CD8-positive, alpha-beta memory T cell (primary cell): ENCODE measurements at regions not wholly inside any gene's neighbourhood (a gene's known extent, or its start where the extent isn't known, plus 50 kb on each side); places are given as distances from the start of the nearest gene placed in this dataset.
"Not testable (repeated sequence)": the region's sequence is repeated elsewhere in the genome, so short reads cannot be mapped to it uniquely, and the experiment has no call there.

ENCODE experiments used
- CTCF ChIA-PET: fragments of 350-600 bp; sonication (Branson Sonifier 250); formaldehyde crosslinking; loops from one replicate; lab custom pipeline; 2021; ENCODE audit warnings: antibody characterized with exemption; lab: Charles Lee
- POLR2A ChIA-PET: fragments of 350-600 bp; sonication (Branson Sonifier 250); formaldehyde crosslinking; loops from one replicate; lab custom pipeline; 2021; ENCODE audit warnings: antibody characterized with exemption; lab: Charles Lee
- DNase-seq, 5 donors: peaks; one replicate each; pipeline versions ENCODE4 v3.0.0 to v3.0.0-alpha.2; 2020 to 2022; ENCODE audit warnings: mixed read lengths in 1 of 5
- H3K27ac ChIP-seq: one replicate; pipeline ENCODE4 v1.7.0; 2013; ENCODE audit warnings: low read depth, mild to moderate bottlenecking, low read length, moderate library complexity
- H3K27me3 ChIP-seq: 2 replicates; pipeline ENCODE4 v1.7.0; 2013; ENCODE audit warnings: low read length, mild to moderate bottlenecking; ENCODE audit not compliant: insufficient read depth, poor library complexity, severe bottlenecking
- H3K36me3 ChIP-seq: 2 replicates; pipeline ENCODE4 v1.7.0; 2013; ENCODE audit warnings: mild to moderate bottlenecking, low read length, moderate library complexity; ENCODE audit not compliant: insufficient read depth
- H3K4me1 ChIP-seq: 2 replicates; pipeline ENCODE4 v1.7.0; 2013; ENCODE audit warnings: mild to moderate bottlenecking, low read length, moderate library complexity; ENCODE audit not compliant: insufficient read depth
- H3K4me3 ChIP-seq: 2 replicates; pipeline ENCODE4 v1.7.0; 2013; ENCODE audit warnings: mild to moderate bottlenecking, low read length
- H3K9me3 ChIP-seq: 2 replicates; pipeline ENCODE4 v1.7.0; 2013; ENCODE audit warnings: mild to moderate bottlenecking, low read length
- H3K27ac Mint-ChIP-seq, 8 donors: one replicate each; pipeline ENCODE4 v1.8.0; 2020 to 2021; ENCODE audit warnings: mixed read lengths in 8 of 8, mild to moderate bottlenecking in 6 of 8, inconsistent platforms in 3 of 8, moderate library complexity in 3 of 8
- H3K27me3 Mint-ChIP-seq, 2 donors: one replicate each; pipeline ENCODE4 v1.8.0; 2020 to 2021; ENCODE audit warnings: mixed read lengths in 2 of 2, mild to moderate bottlenecking in 1 of 2, moderate library complexity in 1 of 2
- H3K36me3 Mint-ChIP-seq, 3 donors: one replicate each; pipeline ENCODE4 v1.8.0; 2020 to 2021; ENCODE audit warnings: mixed read lengths in 3 of 3, inconsistent platforms in 1 of 3, mild to moderate bottlenecking in 1 of 3
- H3K4me1 Mint-ChIP-seq, 3 donors: one replicate each; pipeline ENCODE4 v1.8.0; 2020 to 2021; ENCODE audit warnings: mixed read lengths in 3 of 3, inconsistent platforms in 1 of 3, mild to moderate bottlenecking in 1 of 3
- H3K4me3 Mint-ChIP-seq, 7 donors: one replicate each; pipeline ENCODE4 v1.8.0; 2020 to 2021; ENCODE audit warnings: mixed read lengths in 7 of 7, mild to moderate bottlenecking in 6 of 7, moderate library complexity in 4 of 7, inconsistent platforms in 2 of 7
- H3K9me3 Mint-ChIP-seq, 5 donors: one replicate each; pipeline ENCODE4 v1.8.0; 2020 to 2022; ENCODE audit warnings: mixed read lengths in 5 of 5, mild to moderate bottlenecking in 3 of 5, moderate library complexity in 2 of 5, inconsistent platforms in 1 of 5

DNA sequence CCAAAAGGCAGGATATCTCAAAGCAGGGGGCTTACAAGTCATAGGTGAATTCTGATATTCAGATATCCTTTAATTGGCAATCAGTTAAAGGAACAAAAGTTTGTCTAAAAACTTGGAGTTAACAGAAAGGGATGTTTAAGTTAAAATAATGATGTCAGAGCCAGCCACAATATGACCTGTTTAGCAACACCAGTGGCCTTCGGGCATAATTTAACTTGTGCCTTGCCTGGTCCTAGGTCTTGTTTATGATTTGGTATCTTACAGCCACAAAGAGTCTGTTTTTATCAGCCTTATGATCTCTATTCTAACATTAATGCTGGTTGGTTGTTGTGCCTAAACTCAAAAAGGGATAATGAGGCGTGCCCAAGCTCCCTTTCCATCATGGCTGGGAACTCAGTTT is 252.9 kb downstream of the RNF152 start:
- H3K27ac Mint-ChIP-seq = no peak overlapping the region
- Histone ChIP-seq H3K9me3 (no peaks in the 10 kb centered on the region), H3K4me1 (no peaks in the 10 kb centered on the region), H3K36me3 (no peaks in the 10 kb centered on the region), H3K4me3 (no peak overlapping the region), H3K27me3 (no peaks in the 10 kb centered on the region), H3K27ac (no peak overlapping the region)
- H3K9me3 Mint-ChIP-seq = no peaks in the 10 kb centered on the region
- H3K4me3 Mint-ChIP-seq = no peak overlapping the region
- CTCF ChIA-PET = no interaction called here
- H3K4me1 Mint-ChIP-seq = peaks cover 0 to 4% (median 1%) of the 10 kb centered on the region in 3 donors
- POLR2A ChIA-PET = no interaction called here
- no peak for DNase-seq
- H3K27me3 Mint-ChIP-seq = peaks cover 2 to 6% of the 10 kb centered on the region in 2 donors
- no peaks in the 10 kb centered on the region for H3K36me3 Mint-ChIP-seq

- Histone ChIP-seq H3K4me3 (no peak overlapping the region), H3K27me3 (no peaks in the 10 kb centered on the region), H3K27ac (no peak overlapping the region), H3K36me3 (no peaks in the 10 kb centered on the region), H3K9me3 (no peaks in the 10 kb centered on the region), H3K4me1 (no peaks in the 10 kb centered on the region)
- no peak for DNase-seq
- CTCF ChIA-PET = no interaction called here
- Mint-ChIP-seq H3K27ac (no peak overlapping the region), H3K4me1 (no peaks in the 10 kb centered on the region), H3K36me3 (no peaks in the 10 kb centered on the region), H3K4me3 (no peak overlapping the region), H3K9me3 (no peaks in the 10 kb centered on the region), H3K27me3 (peaks cover 1 to 12% of the 10 kb centered on the region in 2 donors)
- POLR2A ChIA-PET = no interaction called here
Observed at GRCh38 chr18:61637905-61638595, 254.8 kb downstream of the RNF152 start.

- ChIA-PET CTCF (no interaction called here), POLR2A (no interaction called here)
- Mint-ChIP-seq H3K4me3 (no peak overlapping the region), H3K27me3 (peaks cover 2 to 15% of the 10 kb centered on the region in 2 donors), H3K9me3 (no peaks in the 10 kb centered on the region), H3K27ac (no peak overlapping the region), H3K36me3 (no peaks in the 10 kb centered on the region), H3K4me1 (no peaks in the 10 kb centered on the region)
- no peaks in the 10 kb centered on the region for H3K9me3 ChIP-seq
- H3K27me3 ChIP-seq = no peaks in the 10 kb centered on the region
- no peak for DNase-seq
- no peaks in the 10 kb centered on the region for H3K4me1 ChIP-seq
- H3K36me3 ChIP-seq = no peaks in the 10 kb centered on the region
- no peak overlapping the region for H3K27ac ChIP-seq
- no peak overlapping the region for H3K4me3 ChIP-seq
Observed at GRCh38 chr18:61637319-61637718, 255.5 kb downstream of the RNF152 start.

GRCh38 chr18:61635901-61636528 is 256.8 kb downstream of the RNF152 start:
- H3K9me3 Mint-ChIP-seq = no peaks in the 10 kb centered on the region

GRCh38 chr18:61628085-61628484 is 264.7 kb downstream of the RNF152 start:
- Mint-ChIP-seq H3K4me1 (no peaks in the 10 kb centered on the region), H3K36me3 (no peaks in the 10 kb centered on the region), H3K27ac (no peak overlapping the region), H3K27me3 (peaks cover 4 to 17% of the 10 kb centered on the region in 2 donors), H3K4me3 (no peak overlapping the region), H3K9me3 (peaks cover 0 to 2% (median 0%) of the 10 kb centered on the region in 5 donors)
- Histone ChIP-seq H3K9me3 (no peaks in the 10 kb centered on the region), H3K27ac (no peak overlapping the region), H3K27me3 (no peaks in the 10 kb centered on the region), H3K4me1 (no peaks in the 10 kb centered on the region), H3K36me3 (no peaks in the 10 kb centered on the region), H3K4me3 (no peak overlapping the region)
- no peak for DNase-seq
- ChIA-PET POLR2A (no interaction called here), CTCF (no interaction called here)

More at GRCh38 chr18:61635901-61636528, 256.8 kb downstream of the RNF152 start:
- Mint-ChIP-seq H3K27me3 (peaks cover 4 to 18% of the 10 kb centered on the region in 2 donors), H3K27ac (no peak overlapping the region), H3K36me3 (no peaks in the 10 kb centered on the region), H3K4me3 (no peak overlapping the region), H3K4me1 (no peaks in the 10 kb centered on the region)
- no peak overlapping the region for H3K27ac ChIP-seq
- ChIA-PET CTCF (interaction anchor here (1.2 kb wide), 1 partner anchor 495 kb away, joined by 7 read pairs; no protein-coding TSS in a partner anchor), POLR2A (no interaction called here)
- H3K36me3 ChIP-seq = no peaks in the 10 kb centered on the region
- no peak overlapping the region for H3K4me3 ChIP-seq
- H3K4me1 ChIP-seq = no peaks in the 10 kb centered on the region
- H3K9me3 ChIP-seq = no peaks in the 10 kb centered on the region
- H3K27me3 ChIP-seq = no peaks in the 10 kb centered on the region
- DNase-seq = peak in 1 of 5 donors; percentile 8

DNA sequence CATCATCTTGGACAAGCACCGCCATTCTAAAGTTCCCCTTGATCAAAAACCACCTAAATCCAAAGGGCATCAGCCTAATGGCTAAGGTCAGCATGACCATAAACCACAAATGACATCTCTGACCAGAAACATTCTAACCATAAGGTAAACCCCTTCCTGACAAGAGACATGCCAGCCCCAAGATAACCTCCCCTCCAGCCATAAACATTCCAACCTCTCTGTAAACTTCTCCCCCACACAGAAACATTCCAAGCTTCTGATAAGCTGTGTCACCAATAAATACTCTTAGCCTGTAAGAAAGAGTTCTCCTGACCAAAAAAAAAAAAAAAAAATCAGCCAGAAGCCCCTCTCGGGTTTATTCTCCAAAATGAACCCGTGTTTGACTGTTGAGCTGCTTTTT is 268.2 kb downstream of the RNF152 start:
- H3K27ac ChIP-seq, POLR2A ChIA-PET, CTCF ChIA-PET, H3K27me3 ChIP-seq, H3K4me1 Mint-ChIP-seq, H3K36me3 Mint-ChIP-seq, H3K4me1 ChIP-seq, DNase-seq, H3K36me3 ChIP-seq, H3K9me3 ChIP-seq, H3K4me3 ChIP-seq, H3K9me3 Mint-ChIP-seq, H3K27ac Mint-ChIP-seq, H3K4me3 Mint-ChIP-seq: not testable (repeated sequence)
- H3K27me3 Mint-ChIP-seq = peaks cover 0 to 18% of the 10 kb centered on the region in 2 donors

- H3K4me3 Mint-ChIP-seq = no peak overlapping the region
- no peak for DNase-seq
- H3K4me3 ChIP-seq = no peak overlapping the region
- no peak overlapping the region for H3K27ac Mint-ChIP-seq
- H3K27me3 ChIP-seq = no peaks in the 10 kb centered on the region
- H3K9me3 Mint-ChIP-seq = peaks cover 0 to 2% (median 0%) of the 10 kb centered on the region in 5 donors
- H3K4me1 Mint-ChIP-seq = no peaks in the 10 kb centered on the region
- H3K9me3 ChIP-seq = no peaks in the 10 kb centered on the region
- H3K36me3 ChIP-seq = no peaks in the 10 kb centered on the region
- no peak overlapping the region for H3K27ac ChIP-seq
- no peaks in the 10 kb centered on the region for H3K4me1 ChIP-seq
- peaks cover 2 to 16% of the 10 kb centered on the region in 2 donors for H3K27me3 Mint-ChIP-seq
- POLR2A ChIA-PET = no interaction called here
- no peaks in the 10 kb centered on the region for H3K36me3 Mint-ChIP-seq
- CTCF ChIA-PET = no interaction called here
Observed at GRCh38 chr18:61619783-61620182, 273.0 kb downstream of the RNF152 start.

- H3K4me3 Mint-ChIP-seq = no peak overlapping the region
- H3K4me1 Mint-ChIP-seq = no peaks in the 10 kb centered on the region
- peaks cover 0 to 4% (median 0%) of the 10 kb centered on the region in 5 donors for H3K9me3 Mint-ChIP-seq
- Histone ChIP-seq H3K4me3 (no peak overlapping the region), H3K9me3 (no peaks in the 10 kb centered on the region), H3K27me3 (no peaks in the 10 kb centered on the region), H3K27ac (no peak overlapping the region), H3K4me1 (no peaks in the 10 kb centered on the region), H3K36me3 (no peaks in the 10 kb centered on the region)
- H3K27ac Mint-ChIP-seq = no peak overlapping the region
- H3K36me3 Mint-ChIP-seq = no peaks in the 10 kb centered on the region
- CTCF ChIA-PET = no interaction called here
- POLR2A ChIA-PET = no interaction called here
- peaks cover 2 to 16% of the 10 kb centered on the region in 2 donors for H3K27me3 Mint-ChIP-seq
- no peak for DNase-seq
Observed at GRCh38 chr18:61618816-61619215, 274.0 kb downstream of the RNF152 start.
